HepG2 (cell line): ENCODE measurements at regions not wholly inside any gene's neighbourhood (a gene's known extent, or its start where the extent isn't known, plus 50 kb on each side); places are given as distances from the start of the nearest gene placed in this dataset.
"Not testable (repeated sequence)": the region's sequence is repeated elsewhere in the genome, so short reads cannot be mapped to it uniquely, and the experiment has no call there.

Experiments
- ATAC-seq: fragments of 200-7000 bp; cut with Tn5 transposase; 3 replicates; pipeline ENCODE4 v1.9.1; 2020; ENCODE audit warnings: mild to moderate bottlenecking, moderate library complexity
- BruUV-seq: library from RNA; stranded (reverse); fragments of 400-500 nt; replicated peaks from 2 replicates; lab custom pipeline; 2021; lab: Mats Ljungman, UMichigan
- CTCF ChIA-PET: fragments of 300-600 bp; formaldehyde crosslinking; extraction: SDS; loops from one replicate; lab custom pipeline; 2021; ENCODE audit warnings: low total read pairs, inconsistent platforms, low intra/inter-chr PET ratio; lab: Yijun Ruan, JAX
- POLR2A ChIA-PET: fragments of 350-600 bp; sonication (Branson Sonifier 250); formaldehyde crosslinking; loops from one replicate; lab custom pipeline; 2020; ENCODE audit warnings: antibody characterized with exemption, inconsistent platforms; lab: Yijun Ruan, JAX
- DNase-seq: peaks from one replicate; pipeline ENCODE4 v3.0.0-alpha.2; 2015; ENCODE audit warnings: low spot score
- FAIRE-seq: peaks from 3 replicates; lab custom pipeline; 2011; peaks lifted over from hg19 to GRCh38; lab: Jason Lieb, UNC
- H2AFZ ChIP-seq: one replicate; pipeline ENCODE4 v1.6.1; 2011; ENCODE audit warnings: low read length, inconsistent platforms
- H3K27ac ChIP-seq: fragments of 300-600 bp; 3 replicates; pipeline ENCODE4 v1.8.0; 2011; ENCODE audit warnings: mixed run types, mild to moderate bottlenecking, mixed read lengths, low read length, inconsistent platforms; ENCODE audit not compliant: insufficient read depth; ENCODE audit errors: extremely low read length
- H3K27me3 ChIP-seq, 2 experiments: fragments of 200-600 bp in 1 of 2; 2 replicates in 1 of 2; 3 replicates in 1 of 2; pipeline versions ENCODE4 v1.6.0 to v1.8.0; 2011; ENCODE audit warnings: low read length in 2 of 2, mild to moderate bottlenecking in 2 of 2, moderate library complexity in 2 of 2, inconsistent platforms in 1 of 2; ENCODE audit not compliant: insufficient read depth in 2 of 2, control insufficient read depth in 1 of 2
- H3K36me3 ChIP-seq, 2 experiments: fragments of 200-600 bp in 1 of 2; replicated peaks in 1 of 2; 2 replicates in 1 of 2; 3 replicates in 1 of 2; pipeline versions ENCODE4 v1.5.1 to v1.8.0; 2011; ENCODE audit warnings: low read length in 2 of 2, inconsistent platforms in 1 of 2; ENCODE audit not compliant: insufficient read depth in 2 of 2, control insufficient read depth in 1 of 2
- H3K4me1 ChIP-seq: 2 replicates; pipeline ENCODE4 v1.5.1; 2012; ENCODE audit warnings: low read length, inconsistent platforms; ENCODE audit not compliant: insufficient read depth
- H3K4me2 ChIP-seq: 2 replicates; pipeline ENCODE4 v1.6.0; 2011; ENCODE audit warnings: low read depth, low read length, inconsistent platforms
- H3K4me3 ChIP-seq, 3 experiments: fragments of 200-600 bp in 1 of 3; sonication (generic), shearing (Covaris generic) in 1 of 3; replicated peaks in 1 of 3; 2 replicates each; pipeline ENCODE4 v1.5.1; 2011 to 2016; ENCODE audit warnings: low read length in 3 of 3, inconsistent platforms in 2 of 3, low read depth in 2 of 3, mild to moderate bottlenecking in 2 of 3, control low read depth in 1 of 3, mixed read lengths in 1 of 3; ENCODE audit not compliant: insufficient read depth in 1 of 3
- H3K79me2 ChIP-seq: one replicate; pipeline ENCODE4 v1.6.1; 2011; ENCODE audit warnings: low read length, inconsistent platforms; ENCODE audit not compliant: insufficient read depth
- H3K9ac ChIP-seq: 2 replicates; pipeline ENCODE4 v1.6.0; 2011; ENCODE audit warnings: mild to moderate bottlenecking, low read depth, low read length, inconsistent platforms; ENCODE audit not compliant: insufficient read depth
- H3K9me3 ChIP-seq: 2 replicates; pipeline ENCODE4 v1.5.1; 2012; ENCODE audit warnings: mild to moderate bottlenecking, low read length
- H4K20me1 ChIP-seq: 2 replicates; pipeline ENCODE4 v1.6.0; 2011; ENCODE audit warnings: inconsistent platforms, mild to moderate bottlenecking, low read length, moderate library complexity; ENCODE audit not compliant: insufficient read depth
- WGBS: methylation state at CpG from one replicate; pipeline ENCODE4 v1.1.6; 2017; ENCODE audit warnings: low lambda C conversion rate; 5-methylcytosine and 5-hydroxymethylcytosine counted together
- in situ Hi-C: cut with HindIII; loops from 2 replicates; pipeline ENCODE4 v1.10.0; 2017; ENCODE audit warnings: low pct_unique_long_range_greater_than_20kb; ENCODE audit not compliant: extremely low pct_ligation_motif_present
- intact Hi-C: fragments of 100-400 bp; cut with micrococcal nuclease; formaldehyde crosslinking; loops from one replicate; pipeline ENCODE4 v1.10.0; 2022; ENCODE audit not compliant: unreplicated experiment

- POLR2A ChIA-PET, H3K4me3 ChIP-seq, H3K9ac ChIP-seq, FAIRE-seq, CTCF ChIA-PET, in situ Hi-C loops, H3K79me2 ChIP-seq, intact Hi-C loops, H3K36me3 ChIP-seq, DNase-seq, H4K20me1 ChIP-seq, BruUV-seq, H3K27ac ChIP-seq, H3K27me3 ChIP-seq, ATAC-seq, H2AFZ ChIP-seq, H3K4me2 ChIP-seq, H3K9me3 ChIP-seq, H3K4me1 ChIP-seq: not testable (repeated sequence)
- WGBS: no CpG with 5 or more reads among the region's 4 CpGs
These were observed 130.3 kb downstream of the POTEG start for GRCh38 chr14:19303844-19304243.

GRCh38 chr14:19304442-19304841 is 129.7 kb downstream of the POTEG start:
- intact Hi-C loops: not testable (repeated sequence)

GRCh38 chr14:19304918-19305317 is 129.2 kb downstream of the POTEG start:
- DNase-seq: not testable (repeated sequence)

More at GRCh38 chr14:19304442-19304841, 129.7 kb downstream of the POTEG start:
- POLR2A ChIA-PET, H3K36me3 ChIP-seq, H3K27me3 ChIP-seq, FAIRE-seq, H2AFZ ChIP-seq, H3K4me3 ChIP-seq, in situ Hi-C loops, H4K20me1 ChIP-seq, H3K79me2 ChIP-seq, H3K9me3 ChIP-seq, H3K27ac ChIP-seq, H3K4me2 ChIP-seq, BruUV-seq, H3K9ac ChIP-seq, CTCF ChIA-PET, H3K4me1 ChIP-seq, DNase-seq: not testable (repeated sequence)
- no CpG with 5 or more reads among the region's 1 CpG for WGBS
- ATAC-seq: peak; percentile 9; the same call in 1 of the 3 replicates

GRCh38 chr14:19305776-19306175 is 128.4 kb downstream of the POTEG start:
- H3K36me3 ChIP-seq, H4K20me1 ChIP-seq, intact Hi-C loops, POLR2A ChIA-PET, H3K4me1 ChIP-seq, DNase-seq, FAIRE-seq, H3K79me2 ChIP-seq, CTCF ChIA-PET, in situ Hi-C loops, H3K4me2 ChIP-seq, H3K27ac ChIP-seq, H3K9ac ChIP-seq, H3K4me3 ChIP-seq, H2AFZ ChIP-seq, H3K9me3 ChIP-seq, ATAC-seq, BruUV-seq, H3K27me3 ChIP-seq: not testable (repeated sequence)
- WGBS: no CpG with 5 or more reads among the region's 3 CpGs

More at GRCh38 chr14:19304918-19305317, 129.2 kb downstream of the POTEG start:
- H3K4me1 ChIP-seq, H2AFZ ChIP-seq, CTCF ChIA-PET, in situ Hi-C loops, ATAC-seq, H3K4me3 ChIP-seq, intact Hi-C loops, H3K79me2 ChIP-seq, H3K36me3 ChIP-seq, H4K20me1 ChIP-seq, POLR2A ChIA-PET, BruUV-seq, FAIRE-seq, H3K9ac ChIP-seq, H3K27ac ChIP-seq, H3K4me2 ChIP-seq, H3K27me3 ChIP-seq, H3K9me3 ChIP-seq: not testable (repeated sequence)
- 89% methylated on average over 1 of the region's 2 CpGs for WGBS
